ENCODE measurements at regions not wholly inside any gene's neighbourhood (a gene's known extent, or its start where the extent isn't known, plus 50 kb on each side); places are given as distances from the start of the nearest gene placed in this dataset.

GRCh38 chr3:189537135-189537534, 94.1 kb upstream of the TP63 start:
- Histone ChIP-seq H3K4me3 (ENCODE audit: low read length in 2 of 2) (no peak overlapping the region), H3K27me3 (ENCODE audit: control insufficient read depth in 2 of 2, insufficient read depth in 2 of 2, low read length in 2 of 2) (no peaks in the 10 kb centered on the region)

GRCh38 chr3:189547448-189547847, 83.7 kb upstream of the TP63 start:
- Histone ChIP-seq H3K27me3 (ENCODE audit: control insufficient read depth in 2 of 2, insufficient read depth in 2 of 2, low read length in 2 of 2) (no peaks in the 10 kb centered on the region), H3K36me3 (ENCODE audit: control insufficient read depth in 2 of 2, insufficient read depth in 2 of 2, low read length in 2 of 2) (no peaks in the 10 kb centered on the region), H3K9me3 (ENCODE audit: control insufficient read depth in 2 of 2, low read length in 2 of 2) (peaks cover 2 to 4% of the 10 kb centered on the region in 2 donors), H3K9ac (ENCODE audit: low read depth in 1 of 2, low read length in 2 of 2) (no peak overlapping the region), H3K27ac (ENCODE audit: low read depth in 2 of 2, low read length in 2 of 2) (no peak overlapping the region), H3K4me3 (ENCODE audit: low read length in 2 of 2) (no peak overlapping the region), H3K4me1 (ENCODE audit: control insufficient read depth in 2 of 2, insufficient read depth in 2 of 2, low read length in 2 of 2) (no peaks in the 10 kb centered on the region)

More at GRCh38 chr3:189537135-189537534, 94.1 kb upstream of the TP63 start:
- Histone ChIP-seq H3K27ac (ENCODE audit: low read depth in 2 of 2, low read length in 2 of 2) (no peak overlapping the region), H3K4me1 (ENCODE audit: control insufficient read depth in 2 of 2, insufficient read depth in 2 of 2, low read length in 2 of 2) (no peaks in the 10 kb centered on the region), H3K36me3 (ENCODE audit: control insufficient read depth in 2 of 2, insufficient read depth in 2 of 2, low read length in 2 of 2) (no peaks in the 10 kb centered on the region), H3K9ac (ENCODE audit: low read depth in 1 of 2, low read length in 2 of 2) (no peak overlapping the region), H3K9me3 (ENCODE audit: control insufficient read depth in 2 of 2, low read length in 2 of 2) (no peaks in the 10 kb centered on the region)

- H3K9me3 ChIP-seq (ENCODE audit: control insufficient read depth in 2 of 2, low read length in 2 of 2) = peaks cover 2 to 4% of the 10 kb centered on the region in 2 donors
- no peaks in the 10 kb centered on the region for H3K36me3 ChIP-seq (ENCODE audit: control insufficient read depth in 2 of 2, insufficient read depth in 2 of 2, low read length in 2 of 2)
- H3K4me3 ChIP-seq (ENCODE audit: low read length in 2 of 2) = no peak overlapping the region
- no peak overlapping the region for H3K27ac ChIP-seq (ENCODE audit: low read depth in 2 of 2, low read length in 2 of 2)
- H3K9ac ChIP-seq (ENCODE audit: low read depth in 1 of 2, low read length in 2 of 2) = no peak overlapping the region
- no peaks in the 10 kb centered on the region for H3K4me1 ChIP-seq (ENCODE audit: control insufficient read depth in 2 of 2, insufficient read depth in 2 of 2, low read length in 2 of 2)
- no peaks in the 10 kb centered on the region for H3K27me3 ChIP-seq (ENCODE audit: control insufficient read depth in 2 of 2, insufficient read depth in 2 of 2, low read length in 2 of 2)
Measured at GRCh38 chr3:189548053-189548452, 83.1 kb upstream of the TP63 start.

GRCh38 chr3:189551007-189551406, 80.2 kb upstream of the TP63 start:
- Histone ChIP-seq H3K27me3 (ENCODE audit: control insufficient read depth in 2 of 2, insufficient read depth in 2 of 2, low read length in 2 of 2) (no peaks in the 10 kb centered on the region), H3K9ac (ENCODE audit: low read depth in 1 of 2, low read length in 2 of 2) (no peak overlapping the region), H3K27ac (ENCODE audit: low read depth in 2 of 2, low read length in 2 of 2) (no peak overlapping the region), H3K4me1 (ENCODE audit: control insufficient read depth in 2 of 2, insufficient read depth in 2 of 2, low read length in 2 of 2) (no peaks in the 10 kb centered on the region), H3K36me3 (ENCODE audit: control insufficient read depth in 2 of 2, insufficient read depth in 2 of 2, low read length in 2 of 2) (no peaks in the 10 kb centered on the region), H3K4me3 (ENCODE audit: low read length in 2 of 2) (no peak overlapping the region), H3K9me3 (ENCODE audit: control insufficient read depth in 2 of 2, low read length in 2 of 2) (peaks cover 2 to 4% of the 10 kb centered on the region in 2 donors)

DNA sequence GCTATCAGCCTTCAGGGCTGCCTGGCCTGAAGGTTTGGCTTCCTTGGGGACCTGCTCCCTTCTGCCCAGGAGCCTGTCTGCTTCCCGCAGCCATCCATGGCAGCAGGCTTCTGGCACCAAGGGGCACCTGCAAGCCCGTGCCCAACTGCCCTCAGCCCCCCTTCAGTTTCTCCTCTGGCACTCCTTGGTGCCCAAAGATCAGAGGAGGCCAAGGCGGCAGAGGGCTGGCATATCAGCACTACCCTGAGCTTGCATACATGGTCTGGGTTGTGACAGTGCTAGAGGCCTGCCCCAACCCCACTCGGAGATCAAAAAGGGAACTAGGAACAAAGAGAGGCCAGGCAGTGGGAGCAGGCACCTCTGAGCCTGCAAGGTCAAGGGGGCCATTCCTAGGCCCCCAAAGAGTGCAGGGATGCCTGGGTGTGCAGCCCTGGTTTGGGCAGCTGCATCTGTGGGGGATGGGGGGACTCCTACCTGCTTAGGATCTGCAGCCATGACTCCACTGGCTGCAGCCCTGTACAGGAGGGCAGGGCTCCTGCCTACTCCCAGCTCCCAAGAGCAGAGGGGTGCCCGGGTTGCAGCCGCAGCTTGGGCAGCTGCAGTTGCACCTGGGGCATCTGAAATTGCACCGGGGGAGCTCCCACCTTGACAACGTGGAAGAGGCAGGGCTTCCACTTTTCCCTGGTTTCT, 76.2 kb upstream of the TP63 start:
- H3K9me3 ChIP-seq (ENCODE audit: control insufficient read depth in 2 of 2, low read length in 2 of 2) = peaks cover 2% of the 10 kb centered on the region in 2 donors
- no peak overlapping the region for H3K27ac ChIP-seq (ENCODE audit: low read depth in 2 of 2, low read length in 2 of 2)
- H3K36me3 ChIP-seq (ENCODE audit: control insufficient read depth in 2 of 2, insufficient read depth in 2 of 2, low read length in 2 of 2) = no peaks in the 10 kb centered on the region
- H3K4me3 ChIP-seq (ENCODE audit: low read length in 2 of 2) = no peak overlapping the region
- no peak overlapping the region for H3K9ac ChIP-seq (ENCODE audit: low read depth in 1 of 2, low read length in 2 of 2)
- H3K4me1 ChIP-seq (ENCODE audit: control insufficient read depth in 2 of 2, insufficient read depth in 2 of 2, low read length in 2 of 2) = no peaks in the 10 kb centered on the region
- no peaks in the 10 kb centered on the region for H3K27me3 ChIP-seq (ENCODE audit: control insufficient read depth in 2 of 2, insufficient read depth in 2 of 2, low read length in 2 of 2)

DNA sequence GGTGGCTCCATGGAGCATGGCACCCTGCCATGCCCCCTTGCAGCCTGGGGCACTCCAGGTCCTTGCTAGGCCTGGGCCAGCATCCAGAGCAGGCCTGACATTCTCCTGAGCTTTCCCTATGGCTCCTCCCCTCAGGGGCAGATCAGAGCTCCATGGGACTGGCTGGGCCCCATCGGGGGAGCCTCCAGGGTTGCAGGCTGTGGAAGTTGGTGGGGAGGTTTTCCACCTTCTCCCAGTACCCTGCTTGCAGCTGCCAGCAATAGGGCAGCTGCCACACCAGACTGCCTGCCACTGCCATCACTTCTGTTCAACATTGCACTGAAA, 75.7 kb upstream of the TP63 start:
- no peaks in the 10 kb centered on the region for H3K9me3 ChIP-seq (ENCODE audit: control insufficient read depth in 2 of 2, low read length in 2 of 2)
- H3K27me3 ChIP-seq (ENCODE audit: control insufficient read depth in 2 of 2, insufficient read depth in 2 of 2, low read length in 2 of 2) = no peaks in the 10 kb centered on the region
- no peak overlapping the region for H3K4me3 ChIP-seq (ENCODE audit: low read length in 2 of 2)
- H3K9ac ChIP-seq (ENCODE audit: low read depth in 1 of 2, low read length in 2 of 2) = no peak overlapping the region
- H3K36me3 ChIP-seq (ENCODE audit: control insufficient read depth in 2 of 2, insufficient read depth in 2 of 2, low read length in 2 of 2) = no peaks in the 10 kb centered on the region
- no peak overlapping the region for H3K27ac ChIP-seq (ENCODE audit: low read depth in 2 of 2, low read length in 2 of 2)
- no peaks in the 10 kb centered on the region for H3K4me1 ChIP-seq (ENCODE audit: control insufficient read depth in 2 of 2, insufficient read depth in 2 of 2, low read length in 2 of 2)

DNA sequence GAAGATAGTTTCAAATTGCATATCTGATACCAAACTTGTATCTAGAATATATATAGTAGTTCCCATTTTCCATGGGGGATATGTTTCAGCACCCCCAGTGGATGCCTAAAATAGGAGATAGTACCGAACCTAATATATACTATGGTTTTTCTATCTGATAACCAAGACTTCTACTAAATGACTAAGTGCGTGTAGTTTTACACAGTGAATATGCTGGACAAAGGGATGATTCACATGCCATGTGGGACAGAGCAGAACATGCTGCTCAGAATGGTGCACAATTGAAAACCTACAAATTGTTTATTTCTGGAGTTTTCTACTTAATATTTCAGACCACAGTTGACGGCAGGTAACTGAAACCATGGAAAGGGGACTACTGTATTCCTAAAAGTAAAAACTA, 73.4 kb upstream of the TP63 start:
- Histone ChIP-seq H3K4me3 (ENCODE audit: low read length in 2 of 2) (no peak overlapping the region), H3K9ac (ENCODE audit: low read depth in 1 of 2, low read length in 2 of 2) (no peak overlapping the region), H3K4me1 (ENCODE audit: control insufficient read depth in 2 of 2, insufficient read depth in 2 of 2, low read length in 2 of 2) (no peaks in the 10 kb centered on the region), H3K27me3 (ENCODE audit: control insufficient read depth in 2 of 2, insufficient read depth in 2 of 2, low read length in 2 of 2) (no peaks in the 10 kb centered on the region), H3K9me3 (ENCODE audit: control insufficient read depth in 2 of 2, low read length in 2 of 2) (no peaks in the 10 kb centered on the region), H3K27ac (ENCODE audit: low read depth in 2 of 2, low read length in 2 of 2) (no peak overlapping the region), H3K36me3 (ENCODE audit: control insufficient read depth in 2 of 2, insufficient read depth in 2 of 2, low read length in 2 of 2) (no peaks in the 10 kb centered on the region)

- Histone ChIP-seq H3K4me1 (ENCODE audit: control insufficient read depth in 2 of 2, insufficient read depth in 2 of 2, low read length in 2 of 2) (no peaks in the 10 kb centered on the region), H3K4me3 (ENCODE audit: low read length in 2 of 2) (no peak overlapping the region), H3K27me3 (ENCODE audit: control insufficient read depth in 2 of 2, insufficient read depth in 2 of 2, low read length in 2 of 2) (no peaks in the 10 kb centered on the region), H3K36me3 (ENCODE audit: control insufficient read depth in 2 of 2, insufficient read depth in 2 of 2, low read length in 2 of 2) (no peaks in the 10 kb centered on the region), H3K9ac (ENCODE audit: low read depth in 1 of 2, low read length in 2 of 2) (no peak overlapping the region), H3K9me3 (ENCODE audit: control insufficient read depth in 2 of 2, low read length in 2 of 2) (no peaks in the 10 kb centered on the region), H3K27ac (ENCODE audit: low read depth in 2 of 2, low read length in 2 of 2) (no peak overlapping the region)
Measured at GRCh38 chr3:189561256-189561655, 69.9 kb upstream of the TP63 start.

- no peaks in the 10 kb centered on the region for H3K4me1 ChIP-seq (ENCODE audit: control insufficient read depth in 2 of 2, insufficient read depth in 2 of 2, low read length in 2 of 2)
- H3K4me3 ChIP-seq (ENCODE audit: low read length in 2 of 2) = no peak overlapping the region
- H3K36me3 ChIP-seq (ENCODE audit: control insufficient read depth in 2 of 2, insufficient read depth in 2 of 2, low read length in 2 of 2) = no peaks in the 10 kb centered on the region
- H3K27me3 ChIP-seq (ENCODE audit: control insufficient read depth in 2 of 2, insufficient read depth in 2 of 2, low read length in 2 of 2) = no peaks in the 10 kb centered on the region
- no peak overlapping the region for H3K9ac ChIP-seq (ENCODE audit: low read depth in 1 of 2, low read length in 2 of 2)
- H3K9me3 ChIP-seq (ENCODE audit: control insufficient read depth in 2 of 2, low read length in 2 of 2) = no peaks in the 10 kb centered on the region
- H3K27ac ChIP-seq (ENCODE audit: low read depth in 2 of 2, low read length in 2 of 2) = no peak overlapping the region
Measured at GRCh38 chr3:189563853-189564563, 67.2 kb upstream of the TP63 start.

- H3K4me3 ChIP-seq (ENCODE audit: low read length in 2 of 2) = no peak overlapping the region
- H3K36me3 ChIP-seq (ENCODE audit: control insufficient read depth in 2 of 2, insufficient read depth in 2 of 2, low read length in 2 of 2) = no peaks in the 10 kb centered on the region
- H3K9ac ChIP-seq (ENCODE audit: low read depth in 1 of 2, low read length in 2 of 2) = no peak overlapping the region
- H3K27ac ChIP-seq (ENCODE audit: low read depth in 2 of 2, low read length in 2 of 2) = no peak overlapping the region
- no peaks in the 10 kb centered on the region for H3K27me3 ChIP-seq (ENCODE audit: control insufficient read depth in 2 of 2, insufficient read depth in 2 of 2, low read length in 2 of 2)
- no peaks in the 10 kb centered on the region for H3K9me3 ChIP-seq (ENCODE audit: control insufficient read depth in 2 of 2, low read length in 2 of 2)
- no peaks in the 10 kb centered on the region for H3K4me1 ChIP-seq (ENCODE audit: control insufficient read depth in 2 of 2, insufficient read depth in 2 of 2, low read length in 2 of 2)
Measured at GRCh38 chr3:189566550-189567130, 64.5 kb upstream of the TP63 start.

Measured in mucosa of rectum (tissue), 2 donors.